ENCODE measurements at regions not wholly inside any gene's neighbourhood (a gene's known extent, or its start where the extent isn't known, plus 50 kb on each side); places are given as distances from the start of the nearest gene placed in this dataset.

- no peak overlapping the region for H3K4me2 ChIP-seq (ENCODE audit: insufficient read depth, low read length)
- no peak overlapping the region for H3K9ac ChIP-seq (replicated peaks; ENCODE audit: extremely low read depth, insufficient read depth, low read length)
- no peaks in the 10 kb centered on the region for H3K36me3 ChIP-seq (ENCODE audit: control insufficient read depth in 2 of 2, extremely low read depth in 1 of 2, insufficient read depth in 2 of 2, low read length in 2 of 2)
- no TSS peak for BruUV-seq (replicated peaks)
- dilution Hi-C loops (cut with MboI; ENCODE audit: extremely low pct_ligation_motif_present, low sequenced_read_pairs) (no loop called here), intact Hi-C loops (cut with micrococcal nuclease) (no loop called here)
- DNase-seq (ENCODE audit: low read depth, low spot score) (no peak), FAIRE-seq (no peak)
- ChIA-PET CTCF (no interaction called here), POLR2A (no interaction called here)
- no peak overlapping the region for H2AFZ ChIP-seq (ENCODE audit: low read depth, low read length)
- H3K4me3 ChIP-seq (replicated peaks in 1 of 3; ENCODE audit: insufficient read depth in 1 of 3, low read depth in 1 of 3, low read length in 3 of 3), result no peak overlapping the region
- no peaks in the 10 kb centered on the region for H3K79me2 ChIP-seq (ENCODE audit: control insufficient read depth, insufficient read depth, low read length)
- H3K4me1 ChIP-seq (ENCODE audit: control insufficient read depth, extremely low read depth, insufficient read depth, low read length), result peaks cover 17% of the 10 kb centered on the region
- H3K27me3 ChIP-seq (ENCODE audit: control insufficient read depth in 2 of 2, insufficient read depth in 2 of 2, low read length in 2 of 2), result peaks cover 0 to 5% of the 10 kb centered on the region in 2 experiments
- no peaks in the 10 kb centered on the region for H4K20me1 ChIP-seq (replicated peaks; ENCODE audit: control insufficient read depth, extremely low read depth, insufficient read depth, low read length)
- no peak for TF ChIP-seq FOS (IDR thresholded peaks at IDR 0.05; ENCODE audit: borderline replicate concordance, insufficient read depth, low read length)
- TF ChIP-seq MAX (IDR thresholded peaks at IDR 0.05; ENCODE audit: insufficient read depth, insufficient read length), result no peak
- no peak for TF ChIP-seq JUN (IDR thresholded peaks at IDR 0.05; ENCODE audit: borderline replicate concordance, insufficient read depth, insufficient read length, low read depth)
- TF ChIP-seq GATA2 (IDR thresholded peaks at IDR 0.05; ENCODE audit: insufficient read depth, insufficient read length, low read depth, low read length), result no peak
- TF ChIP-seq POLR2A (IDR thresholded peaks at IDR 0.05; ENCODE audit: low read depth, low read length), result no peak
- no peak for TF ChIP-seq CTCF (IDR thresholded peaks at IDR 0.05; ENCODE audit: extremely low read depth in 1 of 2, insufficient read depth in 1 of 2, low read depth in 1 of 2, low read length in 2 of 2)
- TF ChIP-seq POLR2AphosphoS5 (IDR thresholded peaks at IDR 0.05; ENCODE audit: insufficient read depth, low read depth, low read length), result no peak
- no peak for TF ChIP-seq EZH2 (IDR thresholded peaks at IDR 0.05; ENCODE audit: borderline replicate concordance, low read depth, low read length, severe bottlenecking)
- TF ChIP-seq MYC (IDR thresholded peaks at IDR 0.05; ENCODE audit: low read depth, low read length), result no peak
- H3K9me1 ChIP-seq (replicated peaks; ENCODE audit: control insufficient read depth, extremely low read depth, insufficient read depth, low read length), result no peaks in the 10 kb centered on the region
- no peaks in the 10 kb centered on the region for H3K9me3 ChIP-seq (replicated peaks; ENCODE audit: control insufficient read depth, insufficient read depth, low read length)
- no peak overlapping the region for H3K27ac ChIP-seq (ENCODE audit: insufficient read depth, low read depth, low read length)
Observed at GRCh38 chr7:131865911-131866310, 309.5 kb upstream of the PODXL start.
